Activated T-cell treated with anti-CD3 and anti-CD28 coated beads, Interleukin-2, amount 50 U/mL, for 4 hours (primary cell): ENCODE measurements at regions not wholly inside any gene's neighbourhood (a gene's known extent, or its start where the extent isn't known, plus 50 kb on each side); places are given as distances from the start of the nearest gene placed in this dataset.

ENCODE experiments used
- ATAC-seq, 2 donors: fragments of 200-7000 bp; cut with Tn5 transposase; one replicate each; pipeline ENCODE4 v1.10.0; 2021
- DNase-seq: peaks from one replicate; pipeline ENCODE4 v3.0.0-alpha.2; 2020
- H3K27me3 Mint-ChIP-seq: one replicate; pipeline ENCODE4 v1.8.0; 2021; ENCODE audit warnings: low read depth, mixed read lengths
- H3K36me3 Mint-ChIP-seq: one replicate; pipeline ENCODE4 v1.8.0; 2022; ENCODE audit warnings: mixed read lengths; ENCODE audit not compliant: insufficient read depth
- H3K4me1 Mint-ChIP-seq: one replicate; pipeline ENCODE4 v1.8.0; 2021; ENCODE audit warnings: low read depth, mixed read lengths
- H3K4me3 Mint-ChIP-seq: one replicate; pipeline ENCODE4 v1.8.0; 2021; ENCODE audit warnings: mild to moderate bottlenecking, moderate library complexity, mixed read lengths
- H3K9me3 Mint-ChIP-seq: one replicate; pipeline ENCODE4 v1.8.0; 2021; ENCODE audit warnings: mixed read lengths

- no peaks in the 10 kb centered on the region for H3K4me1 Mint-ChIP-seq
- DNase-seq = no peak
- ATAC-seq = no peak
- H3K36me3 Mint-ChIP-seq = no peaks in the 10 kb centered on the region
- no peaks in the 10 kb centered on the region for H3K27me3 Mint-ChIP-seq
- H3K9me3 Mint-ChIP-seq = peaks cover 4% of the 10 kb centered on the region
- no peak overlapping the region for H3K4me3 Mint-ChIP-seq
Observed at GRCh38 chr1:72547412-72547811, 265.1 kb upstream of the NEGR1 start.

GRCh38 chr1:72540674-72541073 lies 258.3 kb upstream of the NEGR1 start:
- Mint-ChIP-seq H3K4me3 (no peak overlapping the region), H3K9me3 (peaks cover 7% of the 10 kb centered on the region), H3K27me3 (no peaks in the 10 kb centered on the region), H3K36me3 (no peaks in the 10 kb centered on the region), H3K4me1 (no peaks in the 10 kb centered on the region)
- DNase-seq (no peak), ATAC-seq (no peak)

GRCh38 chr1:72535470-72535869 lies 253.1 kb upstream of the NEGR1 start:
- DNase-seq (no peak), ATAC-seq (no peak)
- Mint-ChIP-seq H3K4me1 (no peaks in the 10 kb centered on the region), H3K4me3 (no peak overlapping the region), H3K36me3 (no peaks in the 10 kb centered on the region), H3K9me3 (peaks cover 10% of the 10 kb centered on the region), H3K27me3 (no peaks in the 10 kb centered on the region)

- H3K36me3 Mint-ChIP-seq = no peaks in the 10 kb centered on the region
- no peaks in the 10 kb centered on the region for H3K27me3 Mint-ChIP-seq
- DNase-seq = no peak
Observed at GRCh38 chr1:72530646-72531045, 248.3 kb upstream of the NEGR1 start.

GRCh38 chr1:72526926-72527325 lies 244.6 kb upstream of the NEGR1 start:
- no peak overlapping the region for H3K4me3 Mint-ChIP-seq
- no peaks in the 10 kb centered on the region for H3K4me1 Mint-ChIP-seq
- peaks cover 16% of the 10 kb centered on the region for H3K9me3 Mint-ChIP-seq
- DNase-seq (no peak), ATAC-seq (no peak)
- no peaks in the 10 kb centered on the region for H3K36me3 Mint-ChIP-seq
- H3K27me3 Mint-ChIP-seq = no peaks in the 10 kb centered on the region

More at GRCh38 chr1:72530646-72531045, 248.3 kb upstream of the NEGR1 start:
- no peaks in the 10 kb centered on the region for H3K4me1 Mint-ChIP-seq
- no peak for ATAC-seq
- H3K9me3 Mint-ChIP-seq = peaks cover 26% of the 10 kb centered on the region
- H3K4me3 Mint-ChIP-seq = no peak overlapping the region

- DNase-seq = no peak
- peaks cover 8% of the 10 kb centered on the region for H3K9me3 Mint-ChIP-seq
- no peaks in the 10 kb centered on the region for H3K27me3 Mint-ChIP-seq
- H3K4me3 Mint-ChIP-seq = no peak overlapping the region
- no peaks in the 10 kb centered on the region for H3K36me3 Mint-ChIP-seq
- H3K4me1 Mint-ChIP-seq = no peaks in the 10 kb centered on the region
- no peak for ATAC-seq
Observed at GRCh38 chr1:72524021-72524420, 241.7 kb upstream of the NEGR1 start.

GRCh38 chr1:72521659-72522058 lies 239.3 kb upstream of the NEGR1 start:
- no peaks in the 10 kb centered on the region for H3K36me3 Mint-ChIP-seq
- ATAC-seq = no peak

GRCh38 chr1:72516826-72517225 lies 234.5 kb upstream of the NEGR1 start:
- H3K36me3 Mint-ChIP-seq = no peaks in the 10 kb centered on the region
- no peaks in the 10 kb centered on the region for H3K9me3 Mint-ChIP-seq
- no peaks in the 10 kb centered on the region for H3K4me1 Mint-ChIP-seq
- no peak for ATAC-seq
- H3K4me3 Mint-ChIP-seq = no peak overlapping the region
- DNase-seq = no peak
- no peaks in the 10 kb centered on the region for H3K27me3 Mint-ChIP-seq

More at GRCh38 chr1:72521659-72522058, 239.3 kb upstream of the NEGR1 start:
- no peaks in the 10 kb centered on the region for H3K27me3 Mint-ChIP-seq
- H3K4me3 Mint-ChIP-seq = no peak overlapping the region
- no peaks in the 10 kb centered on the region for H3K4me1 Mint-ChIP-seq
- DNase-seq = no peak
- peaks cover 3% of the 10 kb centered on the region for H3K9me3 Mint-ChIP-seq

- Mint-ChIP-seq H3K36me3 (no peaks in the 10 kb centered on the region), H3K27me3 (no peaks in the 10 kb centered on the region), H3K4me3 (no peak overlapping the region), H3K9me3 (no peaks in the 10 kb centered on the region), H3K4me1 (no peaks in the 10 kb centered on the region)
- no peak for ATAC-seq
- no peak for DNase-seq
Observed at GRCh38 chr1:72516264-72516663, 233.9 kb upstream of the NEGR1 start.

GRCh38 chr1:72498371-72498770 lies 216.0 kb upstream of the NEGR1 start:
- H3K9me3 Mint-ChIP-seq = peaks cover 7% of the 10 kb centered on the region

GRCh38 chr1:72489801-72490200 lies 207.5 kb upstream of the NEGR1 start:
- Mint-ChIP-seq H3K4me3 (no peak overlapping the region), H3K27me3 (no peaks in the 10 kb centered on the region), H3K4me1 (no peaks in the 10 kb centered on the region), H3K9me3 (no peaks in the 10 kb centered on the region), H3K36me3 (no peaks in the 10 kb centered on the region)
- no peak for ATAC-seq
- DNase-seq = no peak

More at GRCh38 chr1:72498371-72498770, 216.0 kb upstream of the NEGR1 start:
- Mint-ChIP-seq H3K27me3 (no peaks in the 10 kb centered on the region), H3K4me1 (no peaks in the 10 kb centered on the region), H3K36me3 (no peaks in the 10 kb centered on the region), H3K4me3 (no peak overlapping the region)
- DNase-seq (no peak), ATAC-seq (no peak)

GRCh38 chr1:72485801-72486200 lies 203.5 kb upstream of the NEGR1 start:
- Mint-ChIP-seq H3K9me3 (peaks cover 12% of the 10 kb centered on the region), H3K27me3 (no peaks in the 10 kb centered on the region), H3K36me3 (no peaks in the 10 kb centered on the region), H3K4me3 (no peak overlapping the region), H3K4me1 (no peaks in the 10 kb centered on the region)
- no peak for ATAC-seq
- no peak for DNase-seq

GRCh38 chr1:72483846-72484357 lies 201.6 kb upstream of the NEGR1 start:
- DNase-seq (no peak), ATAC-seq (no peak)
- Mint-ChIP-seq H3K36me3 (no peaks in the 10 kb centered on the region), H3K9me3 (peaks cover 17% of the 10 kb centered on the region), H3K27me3 (no peaks in the 10 kb centered on the region), H3K4me3 (no peak overlapping the region), H3K4me1 (no peaks in the 10 kb centered on the region)

- Mint-ChIP-seq H3K36me3 (no peaks in the 10 kb centered on the region), H3K4me1 (no peaks in the 10 kb centered on the region), H3K4me3 (no peak overlapping the region), H3K27me3 (no peaks in the 10 kb centered on the region), H3K9me3 (peaks cover 17% of the 10 kb centered on the region)
- ATAC-seq (no peak), DNase-seq (no peak)
Observed at GRCh38 chr1:72482736-72483413, 200.5 kb upstream of the NEGR1 start.

GRCh38 chr1:72481420-72481970 lies 199.2 kb upstream of the NEGR1 start:
- Mint-ChIP-seq H3K36me3 (no peaks in the 10 kb centered on the region), H3K9me3 (peaks cover 17% of the 10 kb centered on the region), H3K27me3 (no peaks in the 10 kb centered on the region), H3K4me3 (no peak overlapping the region), H3K4me1 (no peaks in the 10 kb centered on the region)
- DNase-seq (no peak), ATAC-seq (no peak)
